Left kidney (tissue), 1 donor: ENCODE measurements at regions not wholly inside any gene's neighbourhood (a gene's known extent, or its start where the extent isn't known, plus 50 kb on each side); places are given as distances from the start of the nearest gene placed in this dataset.

Source experiments
- DNase-seq: peaks from one replicate; pipeline ENCODE4 v3.0.0-alpha.2; 2013

GRCh38 chr6:14974792-14975470 lies 270.9 kb upstream of the JARID2 start:
- no peak for DNase-seq

DNA sequence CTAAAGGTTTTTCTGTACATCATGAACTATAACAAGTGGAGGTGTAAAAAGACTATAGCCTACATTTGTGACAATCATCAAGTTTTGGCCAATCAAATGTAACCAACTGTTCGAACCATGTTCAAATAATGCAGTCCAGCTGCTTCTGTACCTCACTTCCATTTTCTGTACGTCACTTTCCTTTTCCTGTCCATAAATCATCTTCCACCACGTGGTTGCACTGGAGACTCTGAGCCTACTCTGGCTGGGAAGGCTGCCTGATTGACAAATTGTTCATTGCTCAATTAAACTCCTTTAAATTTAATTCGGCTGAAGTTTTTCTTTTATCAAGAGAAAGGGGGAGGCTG lies 270.4 kb upstream of the JARID2 start:
- DNase-seq: no peak

- no peak for DNase-seq
Observed at GRCh38 chr6:14977747-14978382, 268.0 kb upstream of the JARID2 start.

- no peak for DNase-seq
Observed at GRCh38 chr6:14981960-14982359, 263.9 kb upstream of the JARID2 start.

DNA sequence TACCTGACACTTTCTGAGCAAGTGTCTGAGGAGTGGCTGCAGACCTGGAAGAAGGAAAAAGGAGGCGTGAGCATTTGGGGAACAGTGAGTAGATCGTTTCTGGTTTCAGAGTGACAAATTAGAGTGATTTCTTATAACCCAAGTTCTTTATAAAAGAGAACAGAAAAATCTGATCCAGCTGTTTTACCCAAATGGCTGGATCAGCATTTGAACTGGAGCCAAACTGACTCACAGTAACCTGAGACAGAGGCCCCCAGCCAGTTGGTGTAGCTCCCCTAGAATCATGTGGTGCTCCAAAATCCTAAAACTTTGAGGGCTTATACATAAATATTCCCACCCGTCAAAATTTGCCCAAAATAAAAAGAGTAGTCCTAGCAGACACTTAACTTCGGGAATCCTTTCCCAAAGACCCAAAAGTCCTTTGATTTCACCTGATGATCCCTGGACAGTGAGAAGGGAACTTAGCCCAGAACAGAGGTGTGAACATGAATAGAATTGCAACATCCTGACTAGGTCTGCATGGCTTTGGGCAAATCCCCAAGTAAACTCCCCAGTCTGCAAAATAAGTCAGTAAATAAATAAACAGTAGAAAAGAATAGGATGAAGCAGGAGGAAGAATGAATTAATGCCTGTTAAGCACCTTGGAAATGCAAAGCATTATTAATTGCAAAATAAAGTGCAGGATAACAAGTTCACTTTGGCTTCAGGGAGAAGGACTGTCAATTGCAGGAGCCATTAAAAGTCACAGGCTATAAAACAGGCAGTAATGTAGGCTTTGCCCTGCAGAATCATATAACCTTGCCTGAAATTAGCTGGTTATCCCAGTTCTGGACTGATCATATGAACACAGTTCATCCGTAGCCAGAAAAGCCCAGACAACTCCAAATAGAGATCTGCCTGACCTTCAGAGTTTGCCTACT lies 262.0 kb upstream of the JARID2 start:
- DNase-seq: no peak

DNA sequence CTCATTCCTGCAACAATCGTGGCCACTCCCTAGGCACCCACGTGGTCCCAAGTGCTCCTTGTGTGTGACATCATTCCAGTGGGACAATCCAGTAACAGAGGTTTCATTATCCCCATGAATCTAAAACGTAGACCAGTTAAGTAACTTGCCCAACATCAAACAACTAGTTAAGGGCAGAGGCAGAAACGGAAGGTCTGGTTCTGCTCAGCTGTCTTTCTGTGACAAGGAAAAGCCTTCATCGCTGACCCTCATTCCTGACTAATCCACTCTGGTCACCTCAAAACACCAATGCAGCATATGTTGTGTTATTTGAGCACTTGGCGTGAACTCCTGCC lies 261.4 kb upstream of the JARID2 start:
- DNase-seq: no peak

- DNase-seq: no peak
Observed at GRCh38 chr6:14985366-14985765, 260.5 kb upstream of the JARID2 start.

GRCh38 chr6:14986370-14986769 lies 259.5 kb upstream of the JARID2 start:
- DNase-seq: no peak

DNA sequence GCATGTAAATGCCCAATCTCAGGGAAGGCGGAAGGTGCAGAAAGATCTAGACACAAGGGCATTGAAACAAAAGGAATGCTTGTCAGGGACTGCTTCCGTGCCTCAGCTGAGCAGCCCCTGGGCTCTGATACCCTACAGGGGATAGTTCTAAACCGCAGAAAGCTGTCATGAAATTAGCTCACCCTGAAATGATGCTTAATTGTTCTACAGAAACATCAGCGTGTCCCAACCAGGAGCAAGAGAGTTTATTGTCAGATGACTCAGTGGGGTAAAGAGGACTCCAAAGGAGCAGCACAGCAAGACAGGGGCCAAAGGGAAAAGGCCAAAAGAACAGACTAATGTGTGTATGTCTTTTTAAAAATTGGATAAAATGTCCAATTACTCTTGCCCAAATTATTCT lies 258.4 kb upstream of the JARID2 start:
- DNase-seq: no peak

DNA sequence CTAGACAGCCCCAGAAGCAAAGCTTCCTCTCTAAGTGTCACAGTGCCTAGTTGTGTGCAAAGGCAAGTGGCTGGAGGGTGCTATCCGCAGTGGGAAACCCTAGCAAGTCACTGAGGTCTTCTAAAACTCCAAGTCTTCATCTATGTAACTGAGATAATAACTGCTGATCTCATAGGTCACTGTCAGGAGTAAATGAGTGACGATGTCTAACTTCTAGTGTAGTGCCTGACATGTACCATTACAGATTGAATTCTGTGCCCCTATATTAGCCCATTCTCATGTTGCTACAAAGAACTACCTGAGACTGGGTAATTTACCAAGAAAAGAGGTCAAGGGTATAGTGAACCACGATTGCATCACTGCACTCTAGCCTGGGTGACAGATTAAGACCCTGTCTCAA lies 253.5 kb upstream of the JARID2 start:
- DNase-seq: no peak

GRCh38 chr6:14995208-14995607 lies 250.7 kb upstream of the JARID2 start:
- DNase-seq: no peak

- no peak for DNase-seq
Observed at GRCh38 chr6:14995966-14996602, 249.8 kb upstream of the JARID2 start.

DNA sequence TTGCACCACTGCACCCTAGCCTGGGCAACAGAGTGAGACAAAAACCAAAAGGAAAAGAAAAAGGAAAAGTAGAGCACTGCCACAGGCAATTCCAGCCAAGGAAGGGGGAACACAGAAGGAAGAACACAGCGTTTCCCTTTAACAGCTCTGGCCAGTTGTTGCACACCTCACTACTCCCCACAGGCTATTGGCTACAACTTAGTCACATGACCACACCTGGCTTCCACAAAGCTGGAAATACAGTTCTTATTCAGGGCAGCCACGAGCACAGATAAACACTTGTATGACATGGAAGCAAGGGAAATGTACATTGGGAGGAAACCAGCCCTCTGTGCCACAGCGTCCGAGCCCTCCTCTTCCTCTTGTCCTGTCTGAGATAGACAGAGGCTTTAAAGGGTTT lies 249.0 kb upstream of the JARID2 start:
- DNase-seq: no peak

GRCh38 chr6:14997507-14997906 lies 248.4 kb upstream of the JARID2 start:
- no peak for DNase-seq

DNA sequence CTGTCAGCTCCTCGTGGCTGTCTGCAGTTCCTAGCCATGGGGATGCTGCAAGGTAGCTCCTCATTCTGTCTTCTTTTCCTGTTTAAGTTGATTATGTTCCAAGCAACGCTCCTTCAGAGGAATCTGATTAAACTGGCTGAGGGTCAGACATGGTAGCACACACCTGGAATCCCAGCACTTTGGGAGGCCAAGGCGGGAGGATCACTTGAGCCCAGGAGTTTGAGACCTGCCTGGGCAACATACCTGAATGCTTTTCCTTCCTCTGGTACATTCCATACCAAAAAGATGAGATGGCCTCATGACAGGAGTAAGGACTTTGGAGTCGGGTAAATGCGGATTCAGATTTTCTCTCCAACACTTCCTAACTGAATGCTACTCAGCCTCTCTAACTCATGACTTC lies 246.8 kb upstream of the JARID2 start:
- DNase-seq: no peak

DNA sequence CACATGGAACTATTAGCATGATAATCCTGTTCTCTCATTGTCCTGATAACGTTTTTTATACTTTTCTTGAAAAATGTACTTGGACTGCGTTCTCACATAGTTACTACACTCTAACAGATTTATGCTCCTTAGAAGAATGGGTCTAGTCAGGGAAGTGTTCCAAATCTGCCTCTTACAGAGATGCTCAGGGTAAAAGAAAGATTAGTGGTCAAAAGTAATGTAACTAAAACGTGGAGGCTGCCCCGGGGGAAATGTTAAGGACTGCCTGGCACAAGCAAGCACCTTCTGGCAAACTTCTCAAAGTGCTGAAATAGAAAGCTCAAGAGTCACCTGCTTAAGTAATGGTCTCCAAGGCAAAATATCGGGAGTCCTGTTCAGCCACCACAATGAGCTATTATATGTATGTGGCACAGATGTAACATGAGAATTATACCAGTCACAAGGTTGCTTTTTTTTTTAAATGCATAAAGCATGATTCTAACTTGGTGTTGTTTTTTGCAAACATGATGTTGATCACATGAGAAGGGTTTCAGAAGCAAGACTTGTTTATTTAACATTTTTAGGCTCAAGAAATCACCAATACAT lies 244.5 kb upstream of the JARID2 start:
- DNase-seq: no peak

DNA sequence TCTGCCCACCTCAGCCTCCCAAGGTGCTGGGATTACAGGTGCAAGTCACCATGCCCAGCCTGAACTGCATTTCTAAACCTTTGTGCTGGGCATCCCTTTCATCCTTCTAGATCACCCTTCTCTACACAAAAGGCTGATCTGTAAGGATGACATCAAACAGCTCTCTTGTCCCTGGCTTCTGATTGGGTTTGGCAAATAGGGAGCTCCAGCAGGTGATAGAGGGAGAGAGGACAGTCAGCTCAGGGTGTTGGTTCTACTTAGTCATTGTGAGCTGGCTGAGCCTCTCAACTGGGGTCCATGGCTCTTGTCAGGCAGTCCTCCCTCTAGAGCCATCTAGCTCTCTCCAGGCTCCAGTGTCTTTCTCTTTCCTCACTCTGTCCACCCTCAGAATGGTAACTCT lies 237.6 kb upstream of the JARID2 start:
- DNase-seq: no peak

- DNase-seq: no peak
Observed at GRCh38 chr6:15014958-15015357, 230.9 kb upstream of the JARID2 start.

GRCh38 chr6:15016813-15017212 lies 229.1 kb upstream of the JARID2 start:
- DNase-seq: no peak

DNA sequence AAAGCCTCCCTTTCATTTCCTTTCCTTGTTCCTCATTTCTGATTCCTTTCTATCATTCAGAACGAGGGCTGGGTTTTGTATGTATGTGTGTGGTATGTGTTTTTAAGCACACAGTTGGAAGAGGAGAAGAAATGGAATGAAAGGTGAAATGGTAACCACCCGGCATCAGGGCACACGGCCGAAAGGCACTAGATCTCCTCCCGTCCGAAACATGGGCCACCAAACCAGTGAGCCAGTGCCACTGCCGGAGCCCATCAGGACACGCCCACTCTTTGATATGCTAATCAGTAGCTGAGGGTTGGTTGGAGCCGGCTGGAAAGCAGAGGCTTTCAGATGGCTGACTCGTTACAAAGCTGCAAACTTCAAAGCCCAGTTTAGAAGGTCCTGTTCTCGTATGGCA lies 228.6 kb upstream of the JARID2 start:
- DNase-seq: no peak

GRCh38 chr6:15017803-15018202 lies 228.1 kb upstream of the JARID2 start:
- no peak for DNase-seq

- DNase-seq: no peak
Observed at GRCh38 chr6:15020119-15020770, 225.6 kb upstream of the JARID2 start.
